ENCODE measurements at regions not wholly inside any gene's neighbourhood (a gene's known extent, or its start where the extent isn't known, plus 50 kb on each side); places are given as distances from the start of the nearest gene placed in this dataset.

DNA sequence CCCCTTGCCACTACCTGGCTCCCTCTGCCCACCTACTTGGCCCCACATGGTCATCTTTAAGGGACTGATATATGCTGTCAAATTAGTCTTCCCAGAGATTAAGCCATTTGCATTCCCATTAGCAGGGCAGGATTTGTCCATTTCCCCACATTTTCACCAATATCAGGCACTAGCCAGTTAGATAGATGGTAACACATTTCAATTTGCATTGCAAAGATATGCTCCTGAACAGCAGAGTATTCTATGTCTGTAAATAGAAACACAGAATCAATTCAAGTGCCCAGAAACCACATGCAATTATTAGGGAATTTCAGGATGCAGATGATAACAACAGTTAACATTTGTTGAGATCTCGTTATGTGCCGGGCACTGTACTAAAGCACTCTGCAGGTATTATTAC lies 92.6 kb upstream of the IL12B start:
- no peak for DNase-seq

DNA sequence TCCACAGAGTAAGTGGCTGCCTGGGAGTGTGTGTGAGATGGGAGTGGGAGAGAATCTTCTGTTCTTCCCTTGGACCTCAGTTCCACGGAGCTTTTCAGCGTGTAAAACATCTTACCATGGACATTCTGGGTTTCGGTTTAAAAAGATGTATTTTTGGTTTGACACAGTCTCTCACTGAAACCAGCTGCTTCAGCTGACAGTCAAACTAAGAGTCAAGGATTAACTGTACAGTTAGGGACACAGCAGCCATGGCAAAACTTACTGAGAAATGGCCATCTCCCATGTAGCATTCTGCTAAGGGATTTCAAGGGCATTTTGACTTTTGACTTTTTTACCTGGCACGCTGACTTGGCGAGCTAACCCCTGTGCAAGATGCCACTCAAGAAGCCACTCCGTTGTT lies 93.8 kb upstream of the IL12B start:
- no peak for DNase-seq

DNA sequence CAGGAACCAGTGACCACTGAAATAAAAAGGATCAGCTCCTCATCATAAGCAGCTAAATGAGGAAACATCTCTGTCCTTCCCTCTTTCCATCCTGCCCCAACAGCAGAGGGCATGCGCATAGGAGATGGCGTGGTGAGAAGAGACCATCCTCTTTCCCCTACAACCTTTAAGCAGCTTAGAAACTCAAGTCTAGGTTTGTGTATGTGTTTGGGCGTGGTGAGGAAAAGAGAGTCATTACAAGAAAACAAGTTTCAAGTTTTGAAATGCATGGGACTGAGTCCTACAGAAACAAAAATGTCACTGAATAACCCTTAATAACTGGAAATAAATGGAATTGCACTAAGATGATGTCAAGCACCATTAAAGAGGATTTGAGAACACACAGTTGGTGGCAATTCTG lies 96.4 kb upstream of the IL12B start:
- no peak for DNase-seq

DNA sequence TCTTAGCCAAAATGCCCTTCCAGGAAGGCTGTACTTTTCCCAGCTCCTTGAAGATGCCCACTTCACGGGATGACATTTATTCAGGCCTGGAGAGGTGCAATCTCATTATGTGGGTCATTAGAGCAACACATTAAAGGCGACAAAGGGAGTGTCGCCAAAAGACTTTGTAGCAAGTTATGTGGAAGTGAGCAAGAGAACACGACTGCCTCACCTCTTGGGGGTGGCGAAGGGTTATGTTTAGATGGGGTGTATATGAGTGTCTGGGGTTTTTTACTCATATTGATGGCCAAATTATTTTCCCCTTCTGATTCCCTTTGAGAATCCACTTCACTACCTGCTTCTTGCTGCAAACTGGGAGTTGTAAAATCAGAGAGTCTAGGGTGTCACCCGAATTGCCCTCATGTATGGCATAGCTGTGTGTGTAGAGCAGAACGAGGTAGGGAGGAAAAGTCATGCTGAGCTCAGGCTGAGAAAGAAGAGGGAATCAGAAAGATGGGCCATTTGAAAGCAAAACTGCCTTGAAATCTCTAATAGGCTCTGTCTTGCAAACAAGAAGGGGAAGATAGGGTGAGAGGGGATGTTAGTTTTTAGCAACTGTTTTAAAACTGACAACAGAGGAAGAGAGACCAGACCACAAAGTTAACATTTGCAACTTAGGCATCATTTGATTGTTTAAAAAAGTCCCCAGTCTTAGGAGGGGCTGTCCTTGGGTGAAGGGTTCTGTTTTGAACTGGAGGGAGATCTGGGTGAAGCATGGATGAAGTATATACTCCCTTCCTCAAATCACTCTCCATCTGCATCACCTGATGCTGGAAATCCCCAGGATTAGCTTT lies 97.1 kb upstream of the IL12B start:
- DNase-seq = no peak

DNA sequence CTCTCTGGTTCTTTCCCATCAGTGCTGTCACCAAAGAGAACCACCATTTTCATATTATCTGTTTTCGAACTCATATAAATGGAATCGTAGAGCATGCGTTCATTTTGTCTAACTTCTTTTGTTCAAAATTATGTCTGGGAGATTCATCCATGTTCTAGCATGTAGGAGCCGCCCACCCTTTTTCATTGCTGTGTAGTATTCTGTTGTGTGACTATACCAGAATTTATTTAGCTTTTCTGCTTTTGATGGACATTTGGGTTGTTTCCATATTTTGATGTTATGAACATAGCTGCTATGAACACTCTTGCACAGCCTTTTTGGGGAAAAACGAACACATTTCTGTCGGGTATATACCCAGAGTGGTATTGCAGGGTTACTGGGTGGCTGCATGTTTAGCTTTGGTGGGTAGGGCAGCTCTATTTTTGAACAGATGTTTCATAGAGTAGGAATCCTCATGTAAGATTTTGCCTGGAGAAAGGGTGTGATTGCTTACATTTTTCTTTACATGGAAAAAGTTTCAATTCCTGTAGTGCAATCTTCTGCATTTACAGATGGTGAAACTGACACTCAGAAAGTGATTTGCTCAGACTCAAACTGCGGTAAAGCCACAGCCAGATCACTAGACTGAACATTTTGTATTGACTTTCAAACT lies 100.2 kb upstream of the IL12B start:
- no peak for DNase-seq

DNA sequence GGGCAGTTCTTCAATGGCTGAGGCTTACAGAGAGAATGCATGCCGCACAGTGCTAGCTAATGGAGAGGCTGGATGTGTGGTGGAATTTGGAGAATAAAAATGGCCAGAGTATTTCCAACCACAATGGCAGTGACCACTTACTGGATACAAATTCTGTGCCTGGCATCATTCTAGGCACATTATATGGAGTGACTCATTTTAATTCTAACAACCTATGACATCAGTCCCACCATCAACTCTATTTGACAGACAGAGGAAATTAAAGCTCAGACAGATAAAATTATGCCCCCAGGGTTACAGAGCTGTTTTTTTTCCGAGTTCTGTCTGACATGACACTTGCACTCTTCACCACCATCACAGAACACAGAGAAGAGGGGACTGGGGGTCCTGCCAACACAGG lies 105.6 kb upstream of the IL12B start:
- DNase-seq = no peak

DNA sequence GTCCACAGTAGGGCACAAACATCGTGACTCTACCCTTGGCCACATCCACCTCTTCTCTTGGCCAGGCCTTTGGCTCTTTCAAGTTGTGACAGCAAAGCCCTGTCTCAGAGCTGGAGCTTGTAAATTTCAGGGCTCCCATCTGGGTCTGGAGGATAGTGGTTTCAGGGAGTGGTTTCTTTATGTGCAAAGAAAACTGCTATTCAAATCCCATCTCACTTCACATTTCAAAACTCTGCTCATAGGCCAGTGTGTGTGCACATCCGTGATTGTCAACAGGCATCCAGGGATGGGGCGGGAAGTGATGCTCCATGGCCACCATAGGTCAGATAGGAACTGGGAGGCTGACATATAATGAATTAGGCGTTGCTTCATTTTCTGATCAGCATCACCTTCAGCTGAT lies 107.8 kb upstream of the IL12B start:
- DNase-seq = no peak

DNA sequence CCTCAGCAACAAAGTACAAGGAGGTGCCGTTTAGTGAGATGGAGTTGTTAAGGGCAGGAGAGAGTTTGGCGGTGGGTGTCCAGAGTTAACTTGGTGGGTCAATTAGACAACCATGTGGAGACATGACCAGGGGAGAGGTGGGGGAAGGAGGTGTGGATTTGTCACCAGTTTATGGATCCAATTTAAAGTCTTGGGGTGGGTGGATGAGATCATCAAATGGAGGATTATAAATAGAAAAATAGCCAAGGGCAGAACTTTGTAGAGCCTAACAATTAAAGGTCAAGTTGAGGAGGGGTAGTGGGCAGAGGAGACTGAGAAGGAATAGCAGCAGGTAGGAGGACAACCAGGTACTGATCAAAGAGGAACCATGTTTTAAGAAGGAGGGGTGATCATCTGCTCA lies 108.7 kb upstream of the IL12B start:
- DNase-seq = no peak

DNA sequence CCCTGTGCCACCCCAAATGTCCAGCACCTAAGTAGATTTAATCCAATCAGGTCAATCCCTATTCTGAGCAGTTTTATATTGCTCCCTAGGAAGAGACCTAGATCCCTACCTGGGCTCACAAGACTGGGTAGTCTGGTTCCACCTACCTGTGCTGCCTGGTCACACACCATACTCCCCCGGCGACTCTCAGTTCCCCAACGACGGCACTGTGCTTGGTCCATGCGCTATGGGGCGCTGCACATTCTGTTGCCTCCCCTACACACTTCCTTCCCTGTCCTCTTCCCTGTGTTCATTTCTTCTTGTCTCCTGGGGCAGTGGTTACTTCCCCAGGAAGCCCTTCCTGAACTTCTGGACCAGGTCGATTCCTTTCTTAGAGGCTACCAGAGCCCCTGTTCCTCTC lies 109.9 kb upstream of the IL12B start:
- DNase-seq = no peak

DNA sequence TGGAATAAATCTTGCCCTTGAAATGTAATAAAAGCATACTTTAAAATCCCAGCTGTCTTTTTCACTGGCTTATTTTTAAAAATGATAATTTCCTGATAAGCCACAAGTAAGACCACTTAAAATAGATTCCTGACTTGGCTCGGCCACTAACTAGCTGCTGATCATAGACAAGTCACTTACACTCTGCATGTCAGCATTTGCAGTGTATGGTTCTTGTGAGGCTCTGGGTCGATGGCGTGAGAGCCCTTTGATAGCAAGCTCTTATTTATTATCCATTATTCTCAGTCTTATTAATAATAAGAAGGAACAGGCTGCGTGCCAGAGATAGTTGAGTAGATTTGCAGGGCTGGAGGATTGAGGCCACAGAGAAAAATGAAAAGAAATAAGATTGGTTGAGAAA lies 110.7 kb upstream of the IL12B start:
- no peak for DNase-seq

DNA sequence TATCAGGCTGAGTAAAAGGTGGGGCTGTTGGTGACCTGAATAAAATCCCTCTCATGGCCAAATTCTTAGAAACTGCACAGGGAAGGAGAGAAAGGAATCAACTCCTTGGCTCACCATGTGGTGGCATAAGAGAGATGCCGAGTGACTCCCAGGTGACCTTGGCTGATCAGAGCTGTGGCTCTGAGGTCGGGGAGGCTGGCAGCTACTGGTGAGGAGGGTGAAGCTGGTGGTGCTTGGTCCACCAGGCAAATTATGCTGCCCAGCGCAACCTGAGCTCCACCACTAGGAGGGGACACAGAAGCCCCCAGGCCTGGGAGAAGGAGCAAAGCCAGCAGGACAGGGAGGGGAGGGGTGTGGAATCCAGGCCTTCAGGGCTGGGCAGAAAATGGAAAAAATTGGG lies 111.2 kb upstream of the IL12B start:
- no peak for DNase-seq

DNA sequence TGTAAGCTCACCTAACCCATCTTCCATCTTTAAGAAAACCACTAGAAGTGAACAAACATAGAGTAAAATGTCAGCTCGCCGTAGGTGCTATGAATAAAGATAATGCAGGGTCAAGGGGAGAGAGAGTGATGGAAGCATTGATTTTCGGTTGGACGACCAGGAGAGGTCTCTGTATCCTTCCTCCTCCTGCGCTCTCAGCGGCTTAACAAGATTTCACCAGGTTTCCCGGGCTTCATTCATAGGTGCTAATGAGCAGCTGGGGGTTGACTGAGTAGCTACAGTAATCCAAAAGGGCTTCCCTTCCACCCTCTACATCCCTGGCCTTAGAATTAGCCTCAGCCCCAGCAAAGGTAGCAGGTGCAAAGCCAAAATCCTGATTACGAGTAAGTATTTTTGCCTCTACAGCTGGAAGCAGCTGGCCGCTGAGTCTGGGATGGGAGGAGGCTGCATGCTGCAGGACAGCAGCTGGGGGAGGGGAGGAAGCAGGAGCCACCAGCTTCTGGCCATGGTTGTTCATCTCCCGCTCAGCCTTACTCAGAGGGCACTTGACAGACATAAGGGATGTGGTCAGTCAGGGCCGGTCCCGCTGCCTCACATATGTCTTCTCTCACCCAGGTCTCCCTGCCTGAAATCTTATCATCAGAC lies 112.0 kb upstream of the IL12B start:
- no peak for DNase-seq

DNA sequence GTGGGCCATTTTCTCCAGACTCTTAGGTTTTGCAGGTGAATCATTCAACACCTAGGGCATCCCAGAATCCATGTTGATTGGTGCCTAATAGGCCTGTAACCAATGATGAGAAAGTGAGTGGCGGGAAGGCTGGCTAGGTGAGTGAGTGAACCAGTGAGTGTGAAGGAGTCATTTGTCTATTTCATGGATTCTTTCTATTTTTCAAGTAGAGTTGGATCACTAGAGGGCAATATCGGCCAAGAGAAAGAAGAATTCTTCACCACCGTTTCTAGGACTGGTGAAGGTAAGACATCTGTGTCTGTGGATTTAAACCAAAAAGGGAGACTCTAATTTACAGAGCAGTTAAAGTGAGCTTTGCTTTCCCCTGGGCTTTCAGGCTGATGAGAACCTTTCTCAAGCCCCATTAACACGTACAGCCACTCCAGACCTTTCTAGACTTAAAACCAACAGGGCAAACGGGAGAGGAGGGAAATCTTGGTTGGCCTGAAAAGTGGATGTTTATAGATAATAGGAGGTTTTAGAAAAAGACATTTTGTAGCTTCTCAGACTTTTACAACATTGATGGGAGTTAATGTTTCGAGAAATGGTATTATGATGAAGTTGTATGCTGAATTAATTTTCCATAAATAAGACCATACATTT lies 114.3 kb upstream of the IL12B start:
- DNase-seq = no peak

DNA sequence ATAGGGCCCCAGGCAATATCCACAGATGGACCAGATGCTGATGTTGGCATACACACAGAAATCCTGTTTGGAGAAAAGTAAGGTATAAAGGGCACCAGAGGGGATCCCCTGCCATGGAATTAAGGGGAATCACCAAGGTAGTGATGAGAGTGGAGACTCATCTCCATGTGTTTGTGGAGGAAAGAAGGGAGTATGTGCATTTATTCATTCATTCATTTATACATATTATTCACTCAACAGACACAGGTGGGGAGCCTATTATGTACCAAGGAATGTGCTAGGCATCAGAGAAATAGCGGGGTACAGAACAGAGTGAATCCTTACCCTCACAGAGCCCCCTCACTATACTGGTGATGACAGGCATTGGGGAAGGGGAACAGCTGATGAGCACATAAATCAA lies 116.8 kb upstream of the IL12B start:
- no peak for DNase-seq

DNA sequence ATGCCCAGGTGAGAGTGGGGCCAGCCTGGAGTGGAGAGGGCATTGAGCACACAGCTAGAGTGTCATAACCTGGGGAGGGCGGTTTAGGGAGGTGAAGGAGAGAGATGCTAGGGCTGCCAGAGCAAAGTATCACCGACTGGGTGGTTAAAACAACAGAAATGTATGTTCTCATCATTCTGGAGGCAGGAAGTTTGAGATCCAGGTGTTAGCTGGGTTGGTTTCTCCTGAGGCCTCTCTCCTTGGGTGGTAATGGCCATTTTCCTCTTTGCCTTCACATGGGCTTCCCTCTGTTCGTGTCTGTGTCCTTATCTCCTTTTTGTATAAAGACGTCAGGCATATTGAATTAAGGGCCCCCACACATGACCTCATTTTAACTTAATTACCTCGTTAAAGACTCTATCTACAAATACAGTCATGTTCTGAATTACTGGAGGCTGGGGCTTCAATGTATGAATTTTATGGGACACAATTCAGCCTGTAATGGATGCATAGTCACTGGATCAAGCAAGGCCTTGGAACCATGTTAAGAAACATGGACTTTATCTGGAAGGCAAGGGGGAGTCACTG lies 118.6 kb upstream of the IL12B start:
- no peak for DNase-seq

DNA sequence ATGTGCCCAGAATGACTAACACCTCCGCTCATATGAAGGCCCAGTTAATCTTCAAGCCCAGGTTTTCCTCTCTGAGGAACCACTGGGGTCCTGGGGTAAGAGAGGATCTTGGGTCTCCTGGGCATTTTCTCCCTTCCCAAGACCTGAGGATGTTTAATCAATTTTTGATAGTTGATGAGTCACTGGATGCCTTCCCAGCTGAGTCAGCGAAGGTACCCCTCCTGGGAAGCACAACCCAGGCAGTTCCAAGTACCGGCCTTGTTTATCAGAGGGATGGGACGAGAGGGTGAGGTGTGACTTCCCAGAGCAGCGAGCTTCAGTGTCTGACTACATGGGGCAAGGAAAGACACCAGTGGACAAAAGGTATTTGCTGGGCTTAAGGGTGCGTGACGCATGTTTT lies 119.6 kb upstream of the IL12B start:
- no peak for DNase-seq

DNA sequence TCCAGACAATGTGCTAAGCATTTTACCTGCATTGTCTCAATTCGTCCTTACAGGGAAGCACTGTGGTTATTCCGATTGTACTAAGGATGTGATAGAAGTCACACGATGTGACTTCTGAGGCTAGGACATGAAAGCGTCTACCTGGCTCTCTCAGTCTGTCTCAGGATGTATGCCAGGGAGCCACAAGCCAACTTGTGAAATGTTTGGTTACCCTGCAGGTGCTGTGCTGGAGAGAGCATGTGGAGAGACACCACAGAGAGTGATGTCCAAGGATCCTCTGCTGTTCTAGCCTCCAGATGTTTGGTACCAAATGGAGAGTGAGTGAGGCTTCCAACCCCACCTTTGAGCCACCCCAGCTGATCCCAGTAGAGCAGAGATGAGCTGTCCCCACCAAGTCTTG lies 120.1 kb upstream of the IL12B start:
- DNase-seq = no peak

DNA sequence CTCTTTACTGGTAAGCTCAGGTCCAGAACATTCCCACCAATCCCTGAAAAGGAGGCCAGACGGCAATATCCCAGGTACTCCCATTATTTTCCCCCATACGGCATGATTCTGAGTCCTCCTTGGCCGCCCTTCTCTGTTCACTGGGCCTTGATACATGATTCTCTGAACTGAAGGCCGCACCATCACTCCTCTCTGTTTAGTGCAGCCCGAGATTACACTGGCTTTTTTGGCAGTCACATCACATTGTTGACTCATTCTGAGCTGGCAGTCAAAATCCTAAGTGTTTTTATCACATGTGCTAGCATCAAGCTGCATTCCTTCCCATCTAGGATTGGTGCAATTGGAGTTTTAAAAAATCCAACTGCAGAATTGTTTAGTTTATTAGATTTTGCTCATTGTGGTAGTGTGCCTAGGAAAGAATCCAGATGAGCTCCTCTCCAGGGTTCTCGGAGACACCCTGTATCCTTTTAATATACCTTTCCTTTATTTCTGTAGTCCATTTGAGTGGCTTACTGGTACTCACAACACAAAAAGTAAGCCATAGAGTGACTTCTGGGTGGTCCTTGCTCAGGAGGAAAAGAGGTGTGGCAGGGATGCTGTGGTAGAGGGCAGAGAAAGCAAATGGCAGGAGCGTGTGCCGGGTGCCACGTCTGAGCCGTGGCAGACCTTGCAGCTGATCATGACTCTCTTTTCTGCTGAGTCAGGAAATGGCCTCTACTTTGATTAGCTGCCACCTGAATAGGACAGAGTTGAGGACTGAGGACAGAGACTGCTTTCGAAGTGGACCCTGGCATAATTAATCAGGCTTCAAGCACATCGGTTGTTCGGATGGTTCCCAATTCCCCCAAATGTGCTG lies 121.1 kb upstream of the IL12B start:
- DNase-seq = no peak

DNA sequence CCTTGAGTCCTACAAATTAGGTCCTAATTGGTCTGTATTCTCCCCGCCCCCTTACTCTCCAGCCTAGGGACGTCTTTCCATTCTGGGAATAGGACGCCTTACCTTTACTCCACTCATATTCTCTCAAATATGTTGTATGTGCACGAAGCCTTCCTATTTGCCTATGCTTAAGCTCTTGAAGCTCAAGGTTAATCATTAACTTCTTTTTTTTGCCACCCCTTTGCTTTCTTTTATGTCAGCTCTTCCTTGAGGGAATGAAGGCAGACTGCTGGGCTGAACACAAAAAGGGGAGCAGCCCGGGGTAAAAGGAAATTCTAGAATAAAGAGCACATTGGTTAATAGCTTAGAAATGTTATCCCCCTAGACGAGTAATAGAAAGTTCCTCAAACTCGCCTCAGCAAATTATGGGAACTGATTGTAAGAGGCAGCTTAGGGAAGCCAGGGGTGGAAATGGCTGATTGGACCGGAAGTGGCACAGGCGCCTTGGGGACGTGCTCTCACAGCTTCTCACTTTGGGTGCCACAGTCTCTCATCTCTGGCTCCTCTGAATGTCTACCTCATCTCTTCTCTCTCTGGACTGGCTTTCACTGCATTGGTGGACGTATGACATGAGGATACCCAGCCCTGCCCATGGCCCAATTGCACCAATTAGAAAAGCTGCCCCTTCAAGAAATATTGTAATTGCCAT lies 122.3 kb upstream of the IL12B start:
- no peak for DNase-seq

DNA sequence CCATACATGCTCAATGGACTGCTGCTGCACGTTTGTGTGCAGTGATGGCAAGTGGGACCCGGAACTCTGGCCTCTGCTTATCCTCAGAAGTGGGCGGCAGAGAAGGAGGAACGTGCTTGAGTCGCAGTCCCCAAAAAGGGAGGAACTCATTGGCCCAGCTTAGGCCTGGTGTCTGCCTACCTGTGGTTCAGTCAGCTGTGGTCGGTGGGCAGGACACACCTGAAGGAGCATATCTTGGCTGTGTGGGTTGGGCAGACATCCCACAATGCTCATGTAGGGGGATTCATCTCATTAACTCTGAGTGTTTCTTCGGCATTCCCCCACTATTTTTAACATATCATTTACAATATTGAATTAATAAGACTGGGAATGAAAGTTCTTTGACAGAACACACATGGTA lies 122.9 kb upstream of the IL12B start:
- no peak for DNase-seq

DNA sequence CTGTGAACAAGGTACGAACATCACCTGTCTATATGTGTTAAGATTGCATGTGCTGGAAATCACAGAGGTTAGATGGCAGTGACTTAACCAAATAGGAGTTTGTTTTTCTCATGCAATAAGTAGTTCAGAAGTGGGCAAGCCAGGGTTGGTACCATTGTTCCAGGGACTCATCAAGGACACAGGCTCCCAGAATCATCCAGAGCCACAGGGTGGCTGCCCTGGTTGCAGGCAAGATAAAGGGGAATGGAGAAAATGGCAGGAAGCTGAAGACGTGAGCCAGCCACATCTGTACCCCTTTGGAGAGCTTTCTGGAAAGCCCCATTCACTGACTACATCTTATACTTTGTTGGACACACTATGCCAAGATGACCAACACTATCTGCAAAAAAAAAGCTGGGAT lies 126.0 kb upstream of the IL12B start:
- no peak for DNase-seq
